ENCODE measurements at regions not wholly inside any gene's neighbourhood (a gene's known extent, or its start where the extent isn't known, plus 50 kb on each side); places are given as distances from the start of the nearest gene placed in this dataset.
"Not testable (repeated sequence)": the region's sequence is repeated elsewhere in the genome, so short reads cannot be mapped to it uniquely, and the experiment has no call there.

- 0 to 100% (median 70%) methylated on average over 1 of the region's 1 CpG; no CpG with 5 or more reads in 2 of the 10 experiments for WGBS, 10 experiments
- no peak for ATAC-seq (replicated peaks in 6 of 8)
- no peaks in the 10 kb centered on the region for H3K4me1 ChIP-seq (replicated peaks in 1 of 2)
- no peak overlapping the region for H3K4me3 ChIP-seq
- H3K27ac ChIP-seq: no peak overlapping the region
- in situ Hi-C loops (cut with MboI; ENCODE audit: low pct_unique_long_range_greater_than_20kb in 2 of 9, low sequenced_read_pairs in 9 of 9, unreplicated experiment in 9 of 9): no loop called here
Observed at GRCh38 chr6:50565004-50565403, 148.3 kb upstream of the TFAP2D start.

- in situ Hi-C loops (cut with MboI; ENCODE audit: low pct_unique_long_range_greater_than_20kb in 2 of 9, low sequenced_read_pairs in 9 of 9, unreplicated experiment in 9 of 9); H3K4me3 ChIP-seq; ATAC-seq (replicated peaks in 6 of 8); H3K4me1 ChIP-seq (replicated peaks in 1 of 2); H3K27ac ChIP-seq: not testable (repeated sequence)
- 33 to 100% (median 100%) methylated on average over 1 to 2 of the region's 2 CpGs; no CpG with 5 or more reads in 3 of the 10 experiments for WGBS, 10 experiments
Observed at GRCh38 chr6:50571230-50571629, 142.1 kb upstream of the TFAP2D start.

- Histone ChIP-seq H3K27ac (no peak overlapping the region), H3K4me3 (no peak overlapping the region), H3K4me1 (replicated peaks in 1 of 2) (no peaks in the 10 kb centered on the region)
- in situ Hi-C loops (cut with MboI; ENCODE audit: low pct_unique_long_range_greater_than_20kb in 2 of 9, low sequenced_read_pairs in 9 of 9, unreplicated experiment in 9 of 9): loop anchor here in 2 of 9 experiments (25.0 kb wide), 1 partner anchor 448 kb away; no protein-coding TSS in a partner anchor
- peak in 1 of 8 experiments; percentile 33 for ATAC-seq (replicated peaks in 6 of 8)
- 0 to 100% (median 76%) methylated on average over 1 to 13 of the region's 15 CpGs for WGBS, 10 experiments
Observed at GRCh38 chr6:50585441-50586330, 127.6 kb upstream of the TFAP2D start.

- in situ Hi-C loops (cut with MboI; ENCODE audit: low pct_unique_long_range_greater_than_20kb in 2 of 9, low sequenced_read_pairs in 9 of 9, unreplicated experiment in 9 of 9): loop anchor here in 2 of 9 experiments (25.0 kb wide), 1 partner anchor 449 kb away; no protein-coding TSS in a partner anchor
- WGBS, 10 experiments: 10 to 100% (median 100%) methylated on average over 1 to 2 of the region's 2 CpGs; no CpG with 5 or more reads in 5 of the 10 experiments
- Histone ChIP-seq H3K4me1 (replicated peaks in 1 of 2) (no peaks in the 10 kb centered on the region), H3K27ac (no peak overlapping the region), H3K4me3 (no peak overlapping the region)
- ATAC-seq (replicated peaks in 6 of 8): no peak
Observed at GRCh38 chr6:50586331-50586675, 127.0 kb upstream of the TFAP2D start.

- Histone ChIP-seq H3K27ac (no peak overlapping the region), H3K4me3 (no peak overlapping the region), H3K4me1 (replicated peaks in 1 of 2) (no peaks in the 10 kb centered on the region)
- 16 to 86% (median 60%) methylated on average over 2 to 5 of the region's 5 CpGs; no CpG with 5 or more reads in 1 of the 10 experiments for WGBS, 10 experiments
- no peak for ATAC-seq (replicated peaks in 6 of 8)
- in situ Hi-C loops (cut with MboI; ENCODE audit: low pct_unique_long_range_greater_than_20kb in 2 of 9, low sequenced_read_pairs in 9 of 9, unreplicated experiment in 9 of 9): loop anchor here in 2 of 9 experiments (25.0 kb wide), 1 partner anchor 453 kb away; no protein-coding TSS in a partner anchor
Observed at GRCh38 chr6:50589751-50590470, 123.4 kb upstream of the TFAP2D start.

GRCh38 chr6:50591135-50591534 is 122.2 kb upstream of the TFAP2D start:
- no peak overlapping the region for H3K4me3 ChIP-seq
- 0 to 86% (median 73%) methylated on average over 1 to 4 of the region's 4 CpGs; no CpG with 5 or more reads in 3 of the 10 experiments for WGBS, 10 experiments
- in situ Hi-C loops (cut with MboI; ENCODE audit: low pct_unique_long_range_greater_than_20kb in 2 of 9, low sequenced_read_pairs in 9 of 9, unreplicated experiment in 9 of 9): loop anchor here in 2 of 9 experiments (25.0 kb wide), 1 partner anchor 454 kb away; no protein-coding TSS in a partner anchor
- no peak overlapping the region for H3K27ac ChIP-seq
- peak in 5 of 8 experiments; percentile 53 to 64 (median 62) for ATAC-seq (replicated peaks in 6 of 8)
- H3K4me1 ChIP-seq (replicated peaks in 1 of 2): no peaks in the 10 kb centered on the region

GRCh38 chr6:50600280-50600679 is 113.0 kb upstream of the TFAP2D start:
- Histone ChIP-seq H3K27ac (no peak overlapping the region), H3K4me1 (replicated peaks in 1 of 2) (no peaks in the 10 kb centered on the region), H3K4me3 (no peak overlapping the region)
- in situ Hi-C loops (cut with MboI; ENCODE audit: low pct_unique_long_range_greater_than_20kb in 2 of 9, low sequenced_read_pairs in 9 of 9, unreplicated experiment in 9 of 9): loop anchor here in 5 of 9 experiments (25.0 kb wide), 1 partner anchor 463 kb away; no protein-coding TSS in a partner anchor
- 40 to 100% (median 93%) methylated on average over 1 to 3 of the region's 3 CpGs; no CpG with 5 or more reads in 2 of the 10 experiments for WGBS, 10 experiments
- no peak for ATAC-seq (replicated peaks in 6 of 8)

GRCh38 chr6:50602292-50602691 is 111.0 kb upstream of the TFAP2D start:
- ATAC-seq (replicated peaks in 6 of 8): peak in 1 of 8 experiments; percentile 62
- in situ Hi-C loops (cut with MboI; ENCODE audit: low pct_unique_long_range_greater_than_20kb in 2 of 9, low sequenced_read_pairs in 9 of 9, unreplicated experiment in 9 of 9): loop anchor here in 5 of 9 experiments (25.0 kb wide), 1 partner anchor 465 kb away; no protein-coding TSS in a partner anchor
- 0 to 100% (median 51%) methylated on average over 2 of the region's 2 CpGs; no CpG with 5 or more reads in 2 of the 10 experiments for WGBS, 10 experiments
- no peak overlapping the region for H3K27ac ChIP-seq
- no peak overlapping the region for H3K4me3 ChIP-seq
- no peaks in the 10 kb centered on the region for H3K4me1 ChIP-seq (replicated peaks in 1 of 2)

- Histone ChIP-seq H3K4me3 (no peak overlapping the region), H3K4me1 (replicated peaks in 1 of 2) (no peaks in the 10 kb centered on the region), H3K27ac (no peak overlapping the region)
- ATAC-seq (replicated peaks in 6 of 8): no peak
- 18 to 83% (median 72%) methylated on average over 1 to 5 of the region's 5 CpGs for WGBS, 10 experiments
- in situ Hi-C loops (cut with MboI; ENCODE audit: low pct_unique_long_range_greater_than_20kb in 2 of 9, low sequenced_read_pairs in 9 of 9, unreplicated experiment in 9 of 9): loop anchor here in 5 of 9 experiments (25.0 kb wide), 1 partner anchor 471 kb away; no protein-coding TSS in a partner anchor
Observed at GRCh38 chr6:50608421-50608820, 104.9 kb upstream of the TFAP2D start.

GRCh38 chr6:50610562-50610961 is 102.8 kb upstream of the TFAP2D start:
- ATAC-seq (replicated peaks in 6 of 8): no peak
- WGBS, 10 experiments: 7 to 100% (median 58%) methylated on average over 1 to 2 of the region's 2 CpGs
- Histone ChIP-seq H3K4me1 (replicated peaks in 1 of 2) (no peaks in the 10 kb centered on the region), H3K4me3 (no peak overlapping the region), H3K27ac (no peak overlapping the region)
- in situ Hi-C loops (cut with MboI; ENCODE audit: low pct_unique_long_range_greater_than_20kb in 2 of 9, low sequenced_read_pairs in 9 of 9, unreplicated experiment in 9 of 9): loop anchor here in 5 of 9 experiments (25.0 kb wide), 1 partner anchor 473 kb away; no protein-coding TSS in a partner anchor

- ATAC-seq (replicated peaks in 6 of 8): no peak
- Histone ChIP-seq H3K4me3 (no peak overlapping the region), H3K27ac (no peak overlapping the region), H3K4me1 (replicated peaks in 1 of 2) (no peaks in the 10 kb centered on the region)
- in situ Hi-C loops (cut with MboI; ENCODE audit: low pct_unique_long_range_greater_than_20kb in 2 of 9, low sequenced_read_pairs in 9 of 9, unreplicated experiment in 9 of 9): no loop called here
Observed at GRCh38 chr6:50635429-50635828, 77.9 kb upstream of the TFAP2D start.

GRCh38 chr6:50637267-50637666 is 76.1 kb upstream of the TFAP2D start:
- H3K4me3 ChIP-seq: no peak overlapping the region
- H3K4me1 ChIP-seq (replicated peaks in 1 of 2): no peaks in the 10 kb centered on the region
- H3K27ac ChIP-seq: no peak overlapping the region
- in situ Hi-C loops (cut with MboI; ENCODE audit: low pct_unique_long_range_greater_than_20kb in 2 of 9, low sequenced_read_pairs in 9 of 9, unreplicated experiment in 9 of 9): no loop called here
- peak in 1 of 8 experiments; percentile 70 for ATAC-seq (replicated peaks in 6 of 8)
- WGBS, 10 experiments: 6 to 92% (median 66%) methylated on average over 1 to 4 of the region's 4 CpGs; no CpG with 5 or more reads in 1 of the 10 experiments

- WGBS, 10 experiments: 0 to 100% (median 71%) methylated on average over 1 to 2 of the region's 2 CpGs
- ATAC-seq (replicated peaks in 6 of 8): no peak
- no peak overlapping the region for H3K4me3 ChIP-seq
- no peaks in the 10 kb centered on the region for H3K4me1 ChIP-seq (replicated peaks in 1 of 2)
- in situ Hi-C loops (cut with MboI; ENCODE audit: low pct_unique_long_range_greater_than_20kb in 2 of 9, low sequenced_read_pairs in 9 of 9, unreplicated experiment in 9 of 9): no loop called here
- H3K27ac ChIP-seq: no peak overlapping the region
Observed at GRCh38 chr6:50649086-50649485, 64.2 kb upstream of the TFAP2D start.

Data from motor neuron (in vitro differentiated cells).